Endodermal cell (in vitro differentiated cells): ENCODE measurements at regions not wholly inside any gene's neighbourhood (a gene's known extent, or its start where the extent isn't known, plus 50 kb on each side); places are given as distances from the start of the nearest gene placed in this dataset.

Experiments
- DNase-seq: peaks from one replicate; pipeline ENCODE4 v3.0.0-alpha.2; 2017
- H3K27ac ChIP-seq: 2 replicates; pipeline ENCODE4 v1.5.1; 2013; ENCODE audit warnings: mild to moderate bottlenecking, low read depth, low read length, moderate library complexity
- H3K27me3 ChIP-seq: 2 replicates; pipeline ENCODE4 v1.6.1; 2013; ENCODE audit warnings: mild to moderate bottlenecking, low read length, moderate library complexity; ENCODE audit not compliant: insufficient read depth, control insufficient read depth, poor library complexity, severe bottlenecking
- H3K36me3 ChIP-seq: 2 replicates; pipeline ENCODE4 v1.7.0; 2013; ENCODE audit warnings: mild to moderate bottlenecking, low read length, moderate library complexity; ENCODE audit not compliant: control insufficient read depth, insufficient read depth
- H3K4me1 ChIP-seq: one replicate; pipeline ENCODE4 v1.7.0; 2013; ENCODE audit warnings: low read length; ENCODE audit not compliant: control insufficient read depth, insufficient read depth
- H3K4me3 ChIP-seq: 2 replicates; pipeline ENCODE4 v1.5.1; 2013; ENCODE audit warnings: mild to moderate bottlenecking, low read length, moderate library complexity
- H3K9ac ChIP-seq: 2 replicates; pipeline ENCODE4 v1.6.1; 2013; ENCODE audit warnings: mild to moderate bottlenecking, low read length, moderate library complexity; ENCODE audit not compliant: poor library complexity, severe bottlenecking; ENCODE audit errors: extremely low read depth
- H3K9me3 ChIP-seq: 2 replicates; pipeline ENCODE4 v1.6.1; 2013; ENCODE audit warnings: mild to moderate bottlenecking, low read length, moderate library complexity; ENCODE audit not compliant: control insufficient read depth
- H3K27ac Mint-ChIP-seq: 2 replicates; pipeline ENCODE4 v1.8.0; 2020; ENCODE audit warnings: mixed read lengths
- H3K27me3 Mint-ChIP-seq: 2 replicates; pipeline ENCODE4 v1.8.0; 2021; ENCODE audit warnings: mild to moderate bottlenecking, mixed read lengths; ENCODE audit not compliant: insufficient read depth
- H3K36me3 Mint-ChIP-seq: 2 replicates; pipeline ENCODE4 v1.8.0; 2020; ENCODE audit warnings: low read depth, mixed read lengths
- H3K4me1 Mint-ChIP-seq: 2 replicates; pipeline ENCODE4 v1.8.0; 2020; ENCODE audit warnings: mixed read lengths
- H3K4me3 Mint-ChIP-seq: 2 replicates; pipeline ENCODE4 v1.8.0; 2020; ENCODE audit warnings: mild to moderate bottlenecking, moderate library complexity, mixed read lengths
- H3K9me3 Mint-ChIP-seq: 2 replicates; pipeline ENCODE4 v1.8.0; 2020; ENCODE audit warnings: mild to moderate bottlenecking, mixed read lengths
- whole genome bisulfite sequencing, 2 experiments: methylation state at CpG; one replicate each; pipeline versions ENCODE4 v1.1.5 to v1.1.7; 2013; ENCODE audit warnings: missing lambda C conversion rate in 2 of 2, mixed read lengths in 1 of 2; ENCODE audit not compliant: insufficient coverage in 1 of 2, insufficient read length in 1 of 2; 5-methylcytosine and 5-hydroxymethylcytosine counted together
- TF ChIP-seq, protein P1 (sequence below): fragments of 200-600 bp; sonication (generic); conservative IDR thresholded peaks from 2 replicates; pipeline ENCODE4 v1.5.0; 2021; ENCODE audit warnings: antibody characterized with exemption, mild to moderate bottlenecking

- H3K27ac Mint-ChIP-seq = no peak overlapping the region
- TF ChIP-seq, protein P1, sequence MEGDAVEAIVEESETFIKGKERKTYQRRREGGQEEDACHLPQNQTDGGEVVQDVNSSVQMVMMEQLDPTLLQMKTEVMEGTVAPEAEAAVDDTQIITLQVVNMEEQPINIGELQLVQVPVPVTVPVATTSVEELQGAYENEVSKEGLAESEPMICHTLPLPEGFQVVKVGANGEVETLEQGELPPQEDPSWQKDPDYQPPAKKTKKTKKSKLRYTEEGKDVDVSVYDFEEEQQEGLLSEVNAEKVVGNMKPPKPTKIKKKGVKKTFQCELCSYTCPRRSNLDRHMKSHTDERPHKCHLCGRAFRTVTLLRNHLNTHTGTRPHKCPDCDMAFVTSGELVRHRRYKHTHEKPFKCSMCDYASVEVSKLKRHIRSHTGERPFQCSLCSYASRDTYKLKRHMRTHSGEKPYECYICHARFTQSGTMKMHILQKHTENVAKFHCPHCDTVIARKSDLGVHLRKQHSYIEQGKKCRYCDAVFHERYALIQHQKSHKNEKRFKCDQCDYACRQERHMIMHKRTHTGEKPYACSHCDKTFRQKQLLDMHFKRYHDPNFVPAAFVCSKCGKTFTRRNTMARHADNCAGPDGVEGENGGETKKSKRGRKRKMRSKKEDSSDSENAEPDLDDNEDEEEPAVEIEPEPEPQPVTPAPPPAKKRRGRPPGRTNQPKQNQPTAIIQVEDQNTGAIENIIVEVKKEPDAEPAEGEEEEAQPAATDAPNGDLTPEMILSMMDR = no peak
- Histone ChIP-seq H3K4me3 (no peak overlapping the region), H3K4me1 (no peaks in the 10 kb centered on the region), H3K9ac (no peak overlapping the region), H3K27ac (no peak overlapping the region), H3K9me3 (no peaks in the 10 kb centered on the region), H3K36me3 (no peaks in the 10 kb centered on the region), H3K27me3 (peaks cover 12% of the 10 kb centered on the region)
- H3K9me3 Mint-ChIP-seq = no peaks in the 10 kb centered on the region
- no peak overlapping the region for H3K4me3 Mint-ChIP-seq
- no peak for DNase-seq
- no peaks in the 10 kb centered on the region for H3K4me1 Mint-ChIP-seq
- no peaks in the 10 kb centered on the region for H3K36me3 Mint-ChIP-seq
- peaks cover 2% of the 10 kb centered on the region for H3K27me3 Mint-ChIP-seq
- WGBS, 2 experiments = 90 to 91% methylated on average over 4 to 9 of the region's 9 CpGs
These were observed 103.1 kb upstream of the NKX1-1 start for GRCh38 chr4:1509366-1509765.

DNA sequence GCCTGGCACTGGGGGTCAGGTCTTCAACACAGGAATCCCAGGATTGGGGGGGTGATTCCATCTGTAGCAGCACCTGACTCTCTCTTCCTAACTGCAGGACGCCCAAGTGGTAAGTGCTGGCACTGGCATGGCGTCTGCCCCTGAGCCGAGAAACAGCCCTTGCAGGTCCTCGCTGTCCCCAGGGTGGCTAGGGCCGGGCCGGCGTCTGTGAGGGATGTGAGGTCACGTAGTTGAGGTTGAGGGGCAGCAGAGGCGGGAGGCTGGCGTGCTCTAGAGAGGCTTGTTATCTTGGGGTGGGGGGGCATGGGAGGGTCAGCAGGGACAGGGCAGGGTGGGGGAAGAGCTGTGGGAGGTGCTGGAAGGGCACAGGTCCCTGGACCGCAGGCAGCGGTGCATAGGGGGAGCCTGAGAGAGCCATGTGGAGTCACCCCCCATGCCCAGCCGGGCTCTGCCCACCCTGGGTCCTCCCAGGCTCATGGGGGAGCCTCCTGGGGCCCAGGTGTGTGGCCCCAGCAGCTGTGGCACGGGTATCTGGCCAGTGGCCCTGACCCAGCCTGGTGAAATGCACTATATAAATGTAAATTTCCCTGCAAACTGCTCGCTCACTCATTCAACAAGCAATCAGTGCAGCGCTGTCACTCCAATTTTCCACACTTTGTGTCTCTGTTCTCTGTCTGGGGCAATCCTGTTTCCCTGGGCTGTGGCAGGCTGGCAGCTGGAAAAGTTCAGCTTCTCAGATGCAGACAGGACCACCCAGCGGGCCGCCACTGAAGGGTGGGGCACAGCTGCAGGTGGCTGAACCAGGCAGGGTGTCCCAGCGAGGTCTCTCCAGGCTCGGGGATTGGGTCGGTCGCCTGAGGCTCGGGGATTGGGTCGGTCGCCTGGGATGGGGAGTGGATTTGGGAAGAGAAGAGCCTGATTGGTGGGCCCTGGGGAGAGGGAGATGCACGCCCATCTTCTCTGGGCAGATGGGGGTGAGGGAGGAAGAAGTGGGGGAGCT is 102.2 kb upstream of the NKX1-1 start:
- H3K27ac Mint-ChIP-seq = no peak overlapping the region
- no peak overlapping the region for H3K4me3 ChIP-seq
- H3K9ac ChIP-seq = no peak overlapping the region
- no peaks in the 10 kb centered on the region for H3K36me3 Mint-ChIP-seq
- H3K27me3 ChIP-seq = peaks cover 6% of the 10 kb centered on the region
- peaks cover 2% of the 10 kb centered on the region for H3K27me3 Mint-ChIP-seq
- no peak overlapping the region for H3K4me3 Mint-ChIP-seq
- H3K4me1 Mint-ChIP-seq = no peaks in the 10 kb centered on the region
- no peaks in the 10 kb centered on the region for H3K9me3 Mint-ChIP-seq
- no peaks in the 10 kb centered on the region for H3K4me1 ChIP-seq
- peak; percentile 50 for DNase-seq
- H3K27ac ChIP-seq = no peak overlapping the region
- H3K9me3 ChIP-seq = no peaks in the 10 kb centered on the region
- TF ChIP-seq, protein P1 = no peak
- WGBS, 2 experiments = 85 to 87% methylated on average over 12 to 26 of the region's 26 CpGs
- no peaks in the 10 kb centered on the region for H3K36me3 ChIP-seq

GRCh38 chr4:1506956-1507721 is 100.9 kb upstream of the NKX1-1 start:
- TF ChIP-seq, protein P1 = no peak
- no peaks in the 10 kb centered on the region for H3K9me3 ChIP-seq
- no peaks in the 10 kb centered on the region for H3K9me3 Mint-ChIP-seq
- peaks cover 5% of the 10 kb centered on the region for H3K27me3 ChIP-seq
- no peaks in the 10 kb centered on the region for H3K36me3 Mint-ChIP-seq
- H3K36me3 ChIP-seq = no peaks in the 10 kb centered on the region
- WGBS, 2 experiments = 40 to 70% methylated on average over 10 to 13 of the region's 13 CpGs
- H3K9ac ChIP-seq = no peak overlapping the region
- no peaks in the 10 kb centered on the region for H3K4me1 ChIP-seq
- no peaks in the 10 kb centered on the region for H3K4me1 Mint-ChIP-seq
- peaks cover 2% of the 10 kb centered on the region for H3K27me3 Mint-ChIP-seq
- no peak overlapping the region for H3K4me3 Mint-ChIP-seq
- H3K27ac Mint-ChIP-seq = no peak overlapping the region
- peak; percentile 51 for DNase-seq
- H3K27ac ChIP-seq = no peak overlapping the region
- no peak overlapping the region for H3K4me3 ChIP-seq
